SK-N-SH treated with all-trans-retinoic acid at 6 μM for 48 hours (cell line): ENCODE measurements at regions not wholly inside any gene's neighbourhood (a gene's known extent, or its start where the extent isn't known, plus 50 kb on each side); places are given as distances from the start of the nearest gene placed in this dataset.

ENCODE experiments used
- ATAC-seq: fragments of 200-7000 bp; cut with Tn5 transposase; 3 replicates; pipeline ENCODE4 v1.9.1; 2020; ENCODE audit warnings: mild to moderate bottlenecking, moderate library complexity
- ARNTL ChIP-seq: fragments of 450-650 bp; formaldehyde crosslinking; IDR thresholded peaks from 2 replicates; pipeline ENCODE4 v1.5.0; 2020; ENCODE audit warnings: low read depth, mild to moderate bottlenecking, moderate library complexity, borderline replicate concordance
- BACH2 ChIP-seq: fragments of 250-450 bp; sonication (Bioruptor Pico); IDR thresholded peaks from 2 replicates; pipeline ENCODE4 v1.9.0; 2021; ENCODE audit warnings: mild to moderate bottlenecking, borderline replicate concordance
- CSDC2 ChIP-seq: fragments of 250-450 bp; sonication (Bioruptor Pico); IDR thresholded peaks from 2 replicates; pipeline ENCODE4 v1.5.0; 2020; ENCODE audit warnings: mild to moderate bottlenecking, moderate library complexity
- ESRRG ChIP-seq: fragments of 250-450 bp; sonication (Bioruptor Pico); IDR thresholded peaks from 2 replicates; pipeline ENCODE4 v1.6.1; 2021; ENCODE audit warnings: mild to moderate bottlenecking
- ISL1 ChIP-seq: fragments of 250-450 bp; sonication (Bioruptor Pico); IDR thresholded peaks from 2 replicates; pipeline ENCODE4 v2.1.2; 2022; ENCODE audit warnings: mild to moderate bottlenecking, moderate library complexity
- OSR1 ChIP-seq: fragments of 250-450 bp; sonication (Bioruptor Pico); IDR thresholded peaks from 2 replicates; pipeline ENCODE4 v1.8.0; 2022; ENCODE audit warnings: moderate library complexity, mild to moderate bottlenecking, inconsistent platforms
- PATZ1 ChIP-seq: fragments of 250-450 bp; sonication (Bioruptor Pico); IDR thresholded peaks from 2 replicates; pipeline ENCODE4 v1.8.0; 2020; ENCODE audit warnings: mild to moderate bottlenecking, moderate library complexity, borderline replicate concordance
- POU6F1 ChIP-seq: fragments of 250-450 bp; sonication (Bioruptor Pico); IDR thresholded peaks from 2 replicates; pipeline ENCODE4 v1.8.0; 2021; ENCODE audit warnings: low read depth, mild to moderate bottlenecking, moderate library complexity, borderline replicate concordance
- PPARA ChIP-seq: fragments of 250-450 bp; sonication (Bioruptor Pico); IDR thresholded peaks from 2 replicates; pipeline ENCODE4 v1.5.0; 2020; ENCODE audit warnings: mild to moderate bottlenecking, borderline replicate concordance
- RARB ChIP-seq: fragments of 250-450 bp; sonication (Bioruptor Pico); IDR thresholded peaks from 2 replicates; pipeline ENCODE4 v1.8.0; 2021; ENCODE audit warnings: mild to moderate bottlenecking, moderate library complexity
- TCF4 ChIP-seq: fragments of 250-450 bp; sonication (Bioruptor Pico); IDR thresholded peaks from 2 replicates; pipeline ENCODE4 v1.8.0; 2021; ENCODE audit warnings: mild to moderate bottlenecking, moderate library complexity, borderline replicate concordance
- TOX ChIP-seq: fragments of 250-450 bp; sonication (Bioruptor Pico); IDR thresholded peaks from 2 replicates; pipeline ENCODE4 v1.8.0; 2021; ENCODE audit warnings: mild to moderate bottlenecking, moderate library complexity, borderline replicate concordance
- TSHZ2 ChIP-seq: fragments of 250-450 bp; sonication (Bioruptor Pico); IDR thresholded peaks from 2 replicates; pipeline ENCODE4 v1.5.0; 2020; ENCODE audit warnings: mild to moderate bottlenecking, moderate library complexity
- ZC3H10 ChIP-seq: fragments of 250-450 bp; sonication (Bioruptor Pico); IDR thresholded peaks from 2 replicates; pipeline ENCODE4 v1.5.1; 2021; ENCODE audit warnings: mild to moderate bottlenecking, moderate library complexity
- ZFP3 ChIP-seq: fragments of 250-450 bp; sonication (Bioruptor Pico); IDR thresholded peaks from 2 replicates; pipeline ENCODE4 v1.5.0; 2020; ENCODE audit warnings: mild to moderate bottlenecking, moderate library complexity
- ZFP30 ChIP-seq: fragments of 450-650 bp; formaldehyde crosslinking; IDR thresholded peaks from 2 replicates; pipeline ENCODE4 v1.5.0; 2022; ENCODE audit warnings: mild to moderate bottlenecking, moderate library complexity
- ZNF565 ChIP-seq: fragments of 450-650 bp; formaldehyde crosslinking; conservative IDR thresholded peaks from 2 replicates; pipeline ENCODE4 v1.5.0; 2020; ENCODE audit warnings: low read depth, mild to moderate bottlenecking, moderate library complexity
- ZNF70 ChIP-seq: fragments of 450-650 bp; formaldehyde crosslinking; IDR thresholded peaks from 2 replicates; pipeline ENCODE4 v1.5.0; 2020; ENCODE audit warnings: mild to moderate bottlenecking, moderate library complexity
- ZNF8 ChIP-seq: fragments of 450-650 bp; formaldehyde crosslinking; IDR thresholded peaks from 2 replicates; pipeline ENCODE4 v1.5.0; 2020; ENCODE audit warnings: mild to moderate bottlenecking, moderate library complexity
- TF ChIP-seq, protein P1 (sequence below): fragments of 250-450 bp; sonication (Bioruptor Pico); IDR thresholded peaks from 2 replicates; pipeline ENCODE4 v1.5.1; 2021; ENCODE audit warnings: mild to moderate bottlenecking, moderate library complexity
- TF ChIP-seq, protein P2 (sequence below): fragments of 250-450 bp; sonication (Bioruptor Pico); IDR thresholded peaks from 2 replicates; pipeline ENCODE4 v1.5.1; 2020; ENCODE audit warnings: low read depth, mild to moderate bottlenecking, moderate library complexity

GRCh38 chr20:18973529-18974173, 160.1 kb downstream of the SCP2D1 start:
- no peak for ATAC-seq
- TF ChIP-seq RARB (no peak), BACH2 (CRISPR knock-in tag) (no peak), POU6F1 (no peak), ZNF8 (CRISPR knock-in tag) (no peak)

DNA sequence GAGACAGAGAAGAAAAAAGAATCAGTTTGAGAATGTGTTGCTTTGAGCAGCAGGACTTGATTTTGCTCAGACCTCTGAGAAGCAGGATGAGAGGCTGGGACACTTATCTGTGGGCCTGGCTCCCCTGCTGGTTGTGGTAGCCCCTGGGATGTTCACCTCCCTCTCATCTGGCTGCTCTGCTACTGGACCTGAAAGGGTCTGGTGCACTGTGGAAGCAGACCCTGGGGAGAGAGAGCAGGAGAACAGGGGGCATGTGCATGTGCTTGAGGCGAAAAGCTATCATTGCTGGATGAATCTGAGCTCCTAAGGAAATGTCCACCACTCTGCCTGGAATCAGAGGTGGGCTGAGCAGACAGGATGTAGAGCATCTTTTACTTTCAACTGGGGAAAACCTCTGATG, 161.1 kb downstream of the SCP2D1 start:
- ATAC-seq: no peak
- no peak for TF ChIP-seq ZFP3 (CRISPR knock-in tag)
- TF ChIP-seq TCF4 (CRISPR knock-in tag): no peak
- no peak for TF ChIP-seq PPARA
- no peak for TF ChIP-seq RARB
- TF ChIP-seq CSDC2 (CRISPR knock-in tag): no peak
- TF ChIP-seq ZC3H10 (CRISPR knock-in tag): no peak
- TF ChIP-seq, protein P1, sequence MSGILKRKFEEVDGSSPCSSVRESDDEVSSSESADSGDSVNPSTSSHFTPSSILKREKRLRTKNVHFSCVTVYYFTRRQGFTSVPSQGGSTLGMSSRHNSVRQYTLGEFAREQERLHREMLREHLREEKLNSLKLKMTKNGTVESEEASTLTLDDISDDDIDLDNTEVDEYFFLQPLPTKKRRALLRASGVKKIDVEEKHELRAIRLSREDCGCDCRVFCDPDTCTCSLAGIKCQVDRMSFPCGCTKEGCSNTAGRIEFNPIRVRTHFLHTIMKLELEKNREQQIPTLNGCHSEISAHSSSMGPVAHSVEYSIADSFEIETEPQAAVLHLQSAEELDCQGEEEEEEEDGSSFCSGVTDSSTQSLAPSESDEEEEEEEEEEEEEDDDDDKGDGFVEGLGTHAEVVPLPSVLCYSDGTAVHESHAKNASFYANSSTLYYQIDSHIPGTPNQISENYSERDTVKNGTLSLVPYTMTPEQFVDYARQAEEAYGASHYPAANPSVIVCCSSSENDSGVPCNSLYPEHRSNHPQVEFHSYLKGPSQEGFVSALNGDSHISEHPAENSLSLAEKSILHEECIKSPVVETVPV (CRISPR knock-in tag): no peak
- TF ChIP-seq ISL1: no peak
- no peak for TF ChIP-seq TSHZ2
- TF ChIP-seq OSR1: no peak
- no peak for TF ChIP-seq ESRRG (CRISPR knock-in tag)
- no peak for TF ChIP-seq ZNF565
- TF ChIP-seq TOX: no peak
- TF ChIP-seq ZNF8 (CRISPR knock-in tag): no peak
- TF ChIP-seq BACH2 (CRISPR knock-in tag): no peak
- no peak for TF ChIP-seq POU6F1
- no peak for TF ChIP-seq PATZ1 (CRISPR knock-in tag)
- no peak for TF ChIP-seq ZNF70 (CRISPR knock-in tag)
- no peak for TF ChIP-seq ARNTL (CRISPR knock-in tag)
- no peak for TF ChIP-seq ZFP30

GRCh38 chr20:18977441-18977840, 163.9 kb downstream of the SCP2D1 start:
- no peak for ATAC-seq
- no peak for TF ChIP-seq TOX
- no peak for TF ChIP-seq ZNF70 (CRISPR knock-in tag)
- no peak for TF ChIP-seq ESRRG (CRISPR knock-in tag)
- TF ChIP-seq, protein P2, sequence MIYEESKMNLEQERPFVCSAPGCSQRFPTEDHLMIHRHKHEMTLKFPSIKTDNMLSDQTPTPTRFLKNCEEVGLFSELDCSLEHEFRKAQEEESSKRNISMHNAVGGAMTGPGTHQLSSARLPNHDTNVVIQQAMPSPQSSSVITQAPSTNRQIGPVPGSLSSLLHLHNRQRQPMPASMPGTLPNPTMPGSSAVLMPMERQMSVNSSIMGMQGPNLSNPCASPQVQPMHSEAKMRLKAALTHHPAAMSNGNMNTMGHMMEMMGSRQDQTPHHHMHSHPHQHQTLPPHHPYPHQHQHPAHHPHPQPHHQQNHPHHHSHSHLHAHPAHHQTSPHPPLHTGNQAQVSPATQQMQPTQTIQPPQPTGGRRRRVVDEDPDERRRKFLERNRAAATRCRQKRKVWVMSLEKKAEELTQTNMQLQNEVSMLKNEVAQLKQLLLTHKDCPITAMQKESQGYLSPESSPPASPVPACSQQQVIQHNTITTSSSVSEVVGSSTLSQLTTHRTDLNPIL: no peak
- no peak for TF ChIP-seq ZNF8 (CRISPR knock-in tag)
- TF ChIP-seq ZC3H10 (CRISPR knock-in tag): no peak
- TF ChIP-seq ISL1: no peak
- TF ChIP-seq PATZ1 (CRISPR knock-in tag): no peak
- no peak for TF ChIP-seq ZFP3 (CRISPR knock-in tag)
- TF ChIP-seq, all 23 proteins: peak for 0
